NCI-H2227 (cell line): ENCODE measurements at regions not wholly inside any gene's neighbourhood (a gene's known extent, or its start where the extent isn't known, plus 50 kb on each side); places are given as distances from the start of the nearest gene placed in this dataset.

Source experiments
- DNase-seq: peaks from one replicate; lab custom pipeline; 2025; ENCODE audit not compliant: unreplicated experiment; lab: John Stamatoyannopoulos, UW

GRCh38 chr13:107003911-107004310 is 436.0 kb upstream of the ARGLU1 start:
- DNase-seq: no peak

- no peak for DNase-seq
Observed at GRCh38 chr13:106998664-106999063, 430.7 kb upstream of the ARGLU1 start.

GRCh38 chr13:106997696-106998095 is 429.8 kb upstream of the ARGLU1 start:
- DNase-seq: no peak

- DNase-seq: no peak
Observed at GRCh38 chr13:106996867-106997618, 429.1 kb upstream of the ARGLU1 start.

GRCh38 chr13:106990594-106990993 is 422.7 kb upstream of the ARGLU1 start:
- DNase-seq: no peak

GRCh38 chr13:106989876-106990275 is 421.9 kb upstream of the ARGLU1 start:
- no peak for DNase-seq

GRCh38 chr13:106987427-106987785 is 419.5 kb upstream of the ARGLU1 start:
- DNase-seq: no peak

GRCh38 chr13:106986687-106987426 is 418.9 kb upstream of the ARGLU1 start:
- no peak for DNase-seq

GRCh38 chr13:106986033-106986484 is 418.1 kb upstream of the ARGLU1 start:
- DNase-seq: no peak

- DNase-seq: no peak
Observed at GRCh38 chr13:106985481-106985880, 417.5 kb upstream of the ARGLU1 start.

GRCh38 chr13:106981051-106981450 is 413.1 kb upstream of the ARGLU1 start:
- no peak for DNase-seq

- no peak for DNase-seq
Observed at GRCh38 chr13:106967391-106967790, 399.5 kb upstream of the ARGLU1 start.

GRCh38 chr13:106963151-106963550 is 395.2 kb upstream of the ARGLU1 start:
- no peak for DNase-seq

- no peak for DNase-seq
Observed at GRCh38 chr13:106961651-106962050, 393.7 kb upstream of the ARGLU1 start.

GRCh38 chr13:106961216-106961615 is 393.3 kb upstream of the ARGLU1 start:
- no peak for DNase-seq

GRCh38 chr13:106958621-106959048 is 390.7 kb upstream of the ARGLU1 start:
- no peak for DNase-seq

- DNase-seq: no peak
Observed at GRCh38 chr13:106942563-106942962, 374.6 kb upstream of the ARGLU1 start.

- DNase-seq: no peak
Observed at GRCh38 chr13:106941779-106942178, 373.8 kb upstream of the ARGLU1 start.

- DNase-seq: no peak
Observed at GRCh38 chr13:106927421-106927820, 359.5 kb upstream of the ARGLU1 start.

GRCh38 chr13:106922384-106922783 is 354.4 kb upstream of the ARGLU1 start:
- no peak for DNase-seq

- DNase-seq: no peak
Observed at GRCh38 chr13:106919638-106920037, 351.7 kb upstream of the ARGLU1 start.

GRCh38 chr13:106919133-106919532 is 351.2 kb upstream of the ARGLU1 start:
- no peak for DNase-seq

GRCh38 chr13:106918557-106918860 is 350.6 kb upstream of the ARGLU1 start:
- no peak for DNase-seq
